ENCODE measurements at regions not wholly inside any gene's neighbourhood (a gene's known extent, or its start where the extent isn't known, plus 50 kb on each side); places are given as distances from the start of the nearest gene placed in this dataset.

GRCh38 chr21:23356905-23357304, 2250.4 kb downstream of the MRPL39 start:
- Histone ChIP-seq H4K20me1 (ENCODE audit: insufficient read depth, low read length, poor library complexity, severe bottlenecking) (no peaks in the 10 kb centered on the region), H3K4me3 (ENCODE audit: low read length, poor library complexity, severe bottlenecking) (no peak overlapping the region), H2AFZ (ENCODE audit: low read length) (no peak overlapping the region), H3K9me3 (ENCODE audit: insufficient read depth, low read depth, low read length) (0 out of 2 replicates have a peak, but pooled peaks cover 4% of the 10 kb centered on the region), H3F3A (ENCODE audit: low read depth) (no peaks in the 10 kb centered on the region), H3K9ac (ENCODE audit: low read depth, low read length, poor library complexity, severe bottlenecking) (no peak overlapping the region), H3K4me2 (ENCODE audit: low read depth, low read length, poor library complexity, severe bottlenecking) (no peak overlapping the region), H3K27me3 (ENCODE audit: insufficient read depth, low read length, poor library complexity, severe bottlenecking) (no peaks in the 10 kb centered on the region), H3K4me1 (ENCODE audit: insufficient read depth, low read length, poor library complexity, severe bottlenecking) (no peaks in the 10 kb centered on the region), H3K36me3 (ENCODE audit: insufficient read depth, low read length) (no peaks in the 10 kb centered on the region), H3K79me2 (ENCODE audit: insufficient read depth, low read length) (no peaks in the 10 kb centered on the region), H3K9me2 (replicated peaks; ENCODE audit: low read depth, low read length) (no peaks in the 10 kb centered on the region)
- no peak for TF ChIP-seq EZH2phosphoT487 (IDR thresholded peaks at IDR 0.05; ENCODE audit: borderline replicate concordance)
- no peak for TF ChIP-seq CTCF (conservative IDR thresholded peaks at IDR 0.05; ENCODE audit: low read length)

DNA sequence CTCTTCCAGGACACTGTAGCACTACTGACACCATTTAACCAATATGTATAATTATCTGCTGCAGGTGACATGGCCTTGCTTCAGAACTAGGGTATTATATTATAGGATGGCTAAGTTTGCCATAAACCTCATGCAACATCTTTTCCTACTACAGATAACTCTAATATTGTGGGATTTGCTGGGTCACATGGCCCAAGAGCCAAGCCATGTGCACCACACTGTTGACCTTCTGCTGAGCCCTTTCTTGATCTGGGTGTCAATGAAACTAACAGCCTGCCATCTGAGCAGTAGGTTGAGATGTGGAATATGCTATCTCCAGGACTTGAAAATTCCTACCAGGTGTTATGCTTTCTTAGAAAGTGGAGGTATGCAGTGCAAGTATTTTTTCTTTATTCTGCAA, 2291.1 kb downstream of the MRPL39 start:
- Histone ChIP-seq H3K9me2 (replicated peaks; ENCODE audit: low read depth, low read length) (no peaks in the 10 kb centered on the region), H3K4me1 (ENCODE audit: insufficient read depth, low read length, poor library complexity, severe bottlenecking) (no peaks in the 10 kb centered on the region)
- no peak for TF ChIP-seq EZH2phosphoT487 (IDR thresholded peaks at IDR 0.05; ENCODE audit: borderline replicate concordance)
- no peak for TF ChIP-seq CTCF (conservative IDR thresholded peaks at IDR 0.05; ENCODE audit: low read length)

GRCh38 chr21:23308741-23309140, 2298.5 kb downstream of the MRPL39 start:
- H3K4me1 ChIP-seq (ENCODE audit: insufficient read depth, low read length, poor library complexity, severe bottlenecking), result no peaks in the 10 kb centered on the region
- no peak overlapping the region for H2AFZ ChIP-seq (ENCODE audit: low read length)
- H4K20me1 ChIP-seq (ENCODE audit: insufficient read depth, low read length, poor library complexity, severe bottlenecking), result no peaks in the 10 kb centered on the region
- no peaks in the 10 kb centered on the region for H3K9me3 ChIP-seq (ENCODE audit: insufficient read depth, low read depth, low read length)
- no peak overlapping the region for H3K4me3 ChIP-seq (ENCODE audit: low read length, poor library complexity, severe bottlenecking)
- no peak for TF ChIP-seq CTCF (conservative IDR thresholded peaks at IDR 0.05; ENCODE audit: low read length)
- TF ChIP-seq EZH2phosphoT487 (IDR thresholded peaks at IDR 0.05; ENCODE audit: borderline replicate concordance), result no peak
- H3K9ac ChIP-seq (ENCODE audit: low read depth, low read length, poor library complexity, severe bottlenecking), result no peak overlapping the region
- H3K27me3 ChIP-seq (ENCODE audit: insufficient read depth, low read length, poor library complexity, severe bottlenecking), result no peaks in the 10 kb centered on the region
- no peaks in the 10 kb centered on the region for H3K36me3 ChIP-seq (ENCODE audit: insufficient read depth, low read length)
- no peak overlapping the region for H3K4me2 ChIP-seq (ENCODE audit: low read depth, low read length, poor library complexity, severe bottlenecking)
- H3F3A ChIP-seq (ENCODE audit: low read depth), result no peaks in the 10 kb centered on the region
- H3K9me2 ChIP-seq (replicated peaks; ENCODE audit: low read depth, low read length), result no peaks in the 10 kb centered on the region
- no peaks in the 10 kb centered on the region for H3K79me2 ChIP-seq (ENCODE audit: insufficient read depth, low read length)

More for the DNA sequence above, 2291.1 kb downstream of the MRPL39 start:
- H3K27me3 ChIP-seq (ENCODE audit: insufficient read depth, low read length, poor library complexity, severe bottlenecking), result no peaks in the 10 kb centered on the region
- H3K4me2 ChIP-seq (ENCODE audit: low read depth, low read length, poor library complexity, severe bottlenecking), result no peak overlapping the region
- H2AFZ ChIP-seq (ENCODE audit: low read length), result no peak overlapping the region
- H4K20me1 ChIP-seq (ENCODE audit: insufficient read depth, low read length, poor library complexity, severe bottlenecking), result no peaks in the 10 kb centered on the region
- no peak overlapping the region for H3K9ac ChIP-seq (ENCODE audit: low read depth, low read length, poor library complexity, severe bottlenecking)
- no peak overlapping the region for H3K4me3 ChIP-seq (ENCODE audit: low read length, poor library complexity, severe bottlenecking)
- no peaks in the 10 kb centered on the region for H3K9me3 ChIP-seq (ENCODE audit: insufficient read depth, low read depth, low read length)
- no peaks in the 10 kb centered on the region for H3K79me2 ChIP-seq (ENCODE audit: insufficient read depth, low read length)
- H3K36me3 ChIP-seq (ENCODE audit: insufficient read depth, low read length), result no peaks in the 10 kb centered on the region
- H3F3A ChIP-seq (ENCODE audit: low read depth), result no peaks in the 10 kb centered on the region

Data from Loucy (cell line).